CD14-positive monocyte (primary cell): ENCODE measurements at regions not wholly inside any gene's neighbourhood (a gene's known extent, or its start where the extent isn't known, plus 50 kb on each side); places are given as distances from the start of the nearest gene placed in this dataset.
A peak's percentile ranks its signal among the peaks of the same experiment; 100 is the strongest.
"Not testable (repeated sequence)": the region's sequence is repeated elsewhere in the genome, so short reads cannot be mapped to it uniquely, and the experiment has no call there.

ENCODE experiments used
- DNase-seq, 3 donors: peaks; one replicate each; pipeline ENCODE4 v3.0.0-alpha.2; 2011 to 2022
- H2AFZ ChIP-seq: 2 replicates; pipeline ENCODE4 v1.6.0; 2012; ENCODE audit warnings: mild to moderate bottlenecking, low read depth, low read length, inconsistent platforms; ENCODE audit not compliant: insufficient read depth, poor library complexity, severe bottlenecking
- H3K27ac ChIP-seq, 2 donors: 1 replicate in 1 of 2; 2 replicates in 1 of 2; pipeline ENCODE4 v1.5.1; 2012 to 2013; ENCODE audit warnings: low read length in 2 of 2, control low read depth in 1 of 2, inconsistent platforms in 1 of 2, low read depth in 1 of 2, mild to moderate bottlenecking in 1 of 2
- H3K27me3 ChIP-seq, 2 donors: one replicate each; pipeline versions ENCODE4 v1.6.0 to v1.6.1; 2011 to 2013; ENCODE audit warnings: low read length in 2 of 2; ENCODE audit not compliant: control insufficient read depth in 2 of 2, insufficient read depth in 2 of 2
- H3K36me3 ChIP-seq, 2 donors: replicated peaks in 1 of 2; 1 replicate in 1 of 2; 2 replicates in 1 of 2; pipeline versions ENCODE4 v1.5.1 to v1.6.1; 2012 to 2013; ENCODE audit warnings: low read length in 2 of 2, control low read depth in 1 of 2, inconsistent platforms in 1 of 2, mild to moderate bottlenecking in 1 of 2; ENCODE audit not compliant: insufficient read depth in 2 of 2, control insufficient read depth in 1 of 2
- H3K4me1 ChIP-seq, 2 donors: 1 replicate in 1 of 2; 2 replicates in 1 of 2; pipeline versions ENCODE4 v1.5.1 to v1.6.1; 2012 to 2013; ENCODE audit warnings: low read length in 2 of 2, control low read depth in 1 of 2, inconsistent platforms in 1 of 2, mild to moderate bottlenecking in 1 of 2, moderate library complexity in 1 of 2; ENCODE audit not compliant: insufficient read depth in 2 of 2, control insufficient read depth in 1 of 2
- H3K4me2 ChIP-seq: replicated peaks from 2 replicates; pipeline ENCODE3; 2012; ENCODE audit warnings: low read length, moderate library complexity, mild to moderate bottlenecking; ENCODE audit not compliant: poor library complexity, severe bottlenecking; ENCODE audit errors: extremely low read depth
- H3K4me3 ChIP-seq, 3 experiments: fragments of 200-600 bp in 1 of 3; sonication (generic) in 1 of 3; replicated peaks in 1 of 3; 1 replicate in 2 of 3; 2 replicates in 1 of 3; pipeline ENCODE4 v1.5.1; 2011 to 2013; ENCODE audit warnings: low read length in 3 of 3, mild to moderate bottlenecking in 3 of 3, control low read depth in 2 of 3, low read depth in 2 of 3, inconsistent platforms in 1 of 3, moderate library complexity in 1 of 3
- H3K79me2 ChIP-seq: 2 replicates; pipeline ENCODE4 v1.6.0; 2012; ENCODE audit warnings: mild to moderate bottlenecking, control low read depth, inconsistent platforms, low read length, moderate library complexity; ENCODE audit not compliant: insufficient read depth
- H3K9ac ChIP-seq: 2 replicates; pipeline ENCODE4 v1.6.0; 2017; ENCODE audit warnings: low read length, mild to moderate bottlenecking; ENCODE audit not compliant: insufficient read depth, poor library complexity, severe bottlenecking
- H3K9me3 ChIP-seq, 2 donors: replicated peaks in 1 of 2; 1 replicate in 1 of 2; 2 replicates in 1 of 2; pipeline versions ENCODE4 v1.5.1 to v1.6.1; 2012 to 2013; ENCODE audit warnings: low read length in 2 of 2, control low read depth in 1 of 2; ENCODE audit not compliant: control insufficient read depth in 1 of 2, insufficient read depth in 1 of 2
- H4K20me1 ChIP-seq: 2 replicates; pipeline ENCODE4 v1.6.0; 2012; ENCODE audit warnings: mild to moderate bottlenecking, low read length, control low read depth, moderate library complexity; ENCODE audit not compliant: insufficient read depth
- H3K27ac Mint-ChIP-seq, 7 donors: one replicate each; pipeline ENCODE4 v1.8.0; 2020; ENCODE audit warnings: mild to moderate bottlenecking in 7 of 7, mixed read lengths in 7 of 7, moderate library complexity in 6 of 7, inconsistent platforms in 2 of 7
- H3K27me3 Mint-ChIP-seq, 3 donors: one replicate each; pipeline ENCODE4 v1.8.0; 2021 to 2022; ENCODE audit warnings: low read depth in 3 of 3, mild to moderate bottlenecking in 3 of 3, mixed read lengths in 3 of 3, moderate library complexity in 3 of 3, inconsistent platforms in 1 of 3
- H3K36me3 Mint-ChIP-seq, 2 donors: one replicate each; pipeline ENCODE4 v1.8.0; 2020; ENCODE audit warnings: mixed read lengths in 2 of 2, inconsistent platforms in 1 of 2, mild to moderate bottlenecking in 1 of 2
- H3K4me1 Mint-ChIP-seq: one replicate; pipeline ENCODE4 v1.8.0; 2020; ENCODE audit warnings: mild to moderate bottlenecking, mixed read lengths
- H3K4me3 Mint-ChIP-seq, 2 donors: one replicate each; pipeline ENCODE4 v1.8.0; 2020; ENCODE audit warnings: mild to moderate bottlenecking in 2 of 2, mixed read lengths in 2 of 2, moderate library complexity in 1 of 2
- H3K9me3 Mint-ChIP-seq, 7 donors: one replicate each; pipeline ENCODE4 v1.8.0; 2020 to 2022; ENCODE audit warnings: mixed read lengths in 7 of 7, mild to moderate bottlenecking in 6 of 7, moderate library complexity in 6 of 7, inconsistent platforms in 2 of 7
- WGBS: methylation state at CpG from one replicate; pipeline ENCODE4 v1.1.5; 2013; ENCODE audit warnings: missing lambda C conversion rate; ENCODE audit not compliant: insufficient coverage; 5-methylcytosine and 5-hydroxymethylcytosine counted together
- intact Hi-C, 2 donors: fragments of 100-400 bp; cut with micrococcal nuclease; formaldehyde crosslinking; loops; one replicate each; pipeline versions ENCODE4 v1.15.0 to v1.15.1; 2023

DNA sequence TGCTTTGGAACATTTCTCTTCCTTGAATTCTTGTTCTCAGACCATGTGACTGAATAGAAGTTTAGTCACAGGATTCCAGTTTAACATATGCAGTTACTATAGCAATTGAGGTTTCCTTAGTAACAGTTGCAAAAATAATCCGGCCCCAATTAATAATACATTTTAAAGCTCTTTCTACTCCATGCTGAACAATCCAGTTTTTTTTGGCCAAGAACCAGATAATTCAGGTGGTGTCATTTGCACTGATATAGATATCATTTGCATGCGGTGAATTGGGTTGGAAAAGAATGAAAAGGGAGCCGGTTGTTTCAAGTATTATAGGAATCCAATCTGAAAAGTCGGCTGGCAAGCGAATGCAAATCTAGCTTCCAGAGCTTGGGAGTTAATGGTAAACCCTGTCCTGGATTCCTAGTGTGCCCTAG lies 3073.1 kb downstream of the RPIA start:
- H3K9ac ChIP-seq, H3K9me3 ChIP-seq, intact Hi-C loops, H3K36me3 Mint-ChIP-seq, H3K9me3 Mint-ChIP-seq, H3K27me3 Mint-ChIP-seq, H3K4me3 ChIP-seq, H3K4me2 ChIP-seq, H4K20me1 ChIP-seq, H2AFZ ChIP-seq, DNase-seq, H3K36me3 ChIP-seq, H3K27ac ChIP-seq, H3K4me3 Mint-ChIP-seq, H3K79me2 ChIP-seq, H3K27me3 ChIP-seq: not testable (repeated sequence)
- H3K27ac Mint-ChIP-seq, result peak overlapping the region in 4 of 7 donors; percentile 4 to 66 (median 40)
- peaks cover 40% of the 10 kb centered on the region for H3K4me1 Mint-ChIP-seq
- 92% methylated on average over 2 of the region's 5 CpGs for WGBS
- peaks cover 29 to 32% of the 10 kb centered on the region in 2 donors for H3K4me1 ChIP-seq

DNA sequence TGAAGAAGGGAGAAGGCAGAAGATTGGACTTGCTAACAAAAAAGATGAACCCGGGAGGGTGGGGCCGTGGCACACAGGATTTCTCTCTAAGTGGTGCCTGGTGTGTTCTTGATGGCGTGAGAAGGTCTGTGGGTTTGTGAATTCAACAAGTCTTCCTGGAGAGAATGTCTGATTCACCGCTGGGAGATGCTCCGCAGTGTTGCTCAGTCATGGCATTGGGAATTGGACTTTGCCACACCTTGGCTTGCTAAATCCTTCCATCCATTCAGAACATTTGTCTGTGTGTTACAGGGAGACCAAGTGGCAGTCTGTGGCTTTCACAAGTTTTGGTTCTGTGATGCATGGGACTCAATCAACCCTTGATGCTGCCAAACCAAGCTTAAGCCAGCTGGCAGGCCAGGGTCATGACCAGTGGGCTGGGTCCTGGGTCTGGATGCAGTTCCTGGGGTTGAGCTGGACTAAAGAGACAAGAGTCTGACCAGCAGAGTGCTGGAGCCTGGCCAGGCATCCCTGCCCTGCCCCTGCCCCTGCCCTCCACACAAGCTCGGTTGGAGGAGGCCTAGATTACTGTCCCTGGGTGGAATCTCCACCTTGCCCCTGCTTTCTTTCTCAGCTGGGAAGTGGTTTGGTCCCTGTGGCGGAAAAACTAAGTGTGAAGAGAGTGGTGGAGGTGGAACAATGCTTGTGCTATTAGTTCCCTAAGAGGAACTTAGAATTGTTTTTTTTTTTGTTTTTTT lies 3073.7 kb downstream of the RPIA start:
- intact Hi-C loops, H4K20me1 ChIP-seq, H3K36me3 ChIP-seq, H3K4me3 ChIP-seq, H3K27me3 Mint-ChIP-seq, H2AFZ ChIP-seq, DNase-seq, H3K79me2 ChIP-seq, H3K9ac ChIP-seq, H3K27me3 ChIP-seq, H3K9me3 Mint-ChIP-seq, H3K4me2 ChIP-seq, H3K9me3 ChIP-seq, H3K4me3 Mint-ChIP-seq, H3K36me3 Mint-ChIP-seq: not testable (repeated sequence)
- Histone ChIP-seq H3K4me1 (peaks cover 29 to 32% of the 10 kb centered on the region in 2 donors), H3K27ac (peak overlapping the region in 1 of 2 donors; percentile 89)
- H3K4me1 Mint-ChIP-seq, result peaks cover 41% of the 10 kb centered on the region
- peak overlapping the region; percentile 83 to 98 (median 96) for H3K27ac Mint-ChIP-seq
- WGBS, result no CpG with 5 or more reads among the region's 7 CpGs

DNA sequence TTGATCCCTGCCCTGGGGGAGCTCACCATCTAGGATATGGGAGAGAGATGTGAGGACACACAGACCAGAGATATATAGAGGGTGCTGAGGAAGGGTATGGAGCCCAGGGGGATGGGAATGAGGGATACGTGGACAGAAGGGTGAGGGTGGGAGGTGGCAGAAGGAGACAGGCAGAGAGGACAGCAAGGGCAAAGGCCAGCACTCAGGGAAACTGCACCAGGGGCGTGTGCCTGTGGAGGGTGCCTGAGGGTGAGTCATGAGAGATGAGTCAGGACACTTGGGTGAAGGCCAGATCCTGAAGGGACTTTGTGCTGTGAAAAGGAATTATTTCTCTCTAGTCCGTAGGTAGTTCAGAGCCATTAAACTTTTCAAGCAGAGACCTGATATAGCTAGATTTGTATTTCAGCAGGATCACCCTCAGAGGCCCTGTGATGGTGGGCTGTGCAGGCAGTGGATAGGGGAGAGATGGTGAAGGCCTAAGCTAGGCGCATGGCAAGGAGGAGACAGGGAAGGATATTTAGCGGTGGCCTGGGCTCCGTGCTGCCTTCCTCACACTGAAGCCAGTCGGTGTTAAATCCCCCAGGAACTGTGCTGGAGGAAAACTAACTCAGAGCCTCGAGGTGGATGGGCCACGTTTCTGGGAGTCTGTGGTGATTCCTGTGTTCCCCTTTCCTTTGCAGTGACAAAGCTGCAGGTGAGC lies 3075.0 kb downstream of the RPIA start:
- H3K4me2 ChIP-seq, H3K9me3 ChIP-seq, H2AFZ ChIP-seq, H3K9me3 Mint-ChIP-seq, H3K36me3 ChIP-seq, intact Hi-C loops, H3K27me3 ChIP-seq, H4K20me1 ChIP-seq, H3K36me3 Mint-ChIP-seq, H3K4me3 ChIP-seq, H3K27me3 Mint-ChIP-seq, H3K79me2 ChIP-seq: not testable (repeated sequence)
- peak overlapping the region; percentile 46 for H3K9ac ChIP-seq
- 28% methylated on average over 2 of the region's 9 CpGs for WGBS
- H3K27ac ChIP-seq, result peak overlapping the region; percentile 66 to 89
- H3K4me1 Mint-ChIP-seq, result peaks cover 45% of the 10 kb centered on the region
- peak overlapping the region; percentile 16 to 43 for H3K4me3 Mint-ChIP-seq
- DNase-seq, result peak; percentile 79 to 89 (median 82)
- H3K4me1 ChIP-seq, result peaks cover 29 to 32% of the 10 kb centered on the region in 2 donors
- peak overlapping the region; percentile 83 to 98 (median 96) for H3K27ac Mint-ChIP-seq

DNA sequence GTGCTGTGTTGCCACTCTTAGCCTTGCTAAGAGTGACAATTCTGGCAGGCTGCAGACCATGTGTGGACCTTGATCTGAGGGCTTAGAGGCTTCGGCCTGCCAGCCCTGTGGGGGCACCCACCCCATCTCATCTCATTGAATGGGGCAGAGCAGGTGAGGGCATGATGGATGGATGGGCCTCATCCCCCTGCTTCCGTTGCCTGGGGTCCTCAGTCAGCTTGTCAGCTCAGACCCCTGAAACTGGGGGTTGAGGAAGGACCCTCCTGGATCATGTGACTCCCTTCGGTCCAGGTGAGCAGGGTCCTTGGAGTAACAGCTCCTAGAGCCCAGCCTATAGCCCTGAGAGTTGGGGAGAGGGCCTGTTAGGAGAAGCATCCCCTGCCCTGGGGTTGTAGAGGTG lies 3076.8 kb downstream of the RPIA start:
- H3K4me3 Mint-ChIP-seq, H2AFZ ChIP-seq, intact Hi-C loops, H4K20me1 ChIP-seq, DNase-seq, H3K4me3 ChIP-seq, H3K9me3 Mint-ChIP-seq, H3K4me2 ChIP-seq, H3K36me3 ChIP-seq, H3K27me3 Mint-ChIP-seq, H3K79me2 ChIP-seq, H3K9me3 ChIP-seq, H3K27me3 ChIP-seq, H3K36me3 Mint-ChIP-seq, H3K9ac ChIP-seq: not testable (repeated sequence)
- peak overlapping the region; percentile 79 to 99 (median 97) for H3K27ac Mint-ChIP-seq
- no CpG with 5 or more reads among the region's 3 CpGs for WGBS
- H3K27ac ChIP-seq, result peak overlapping the region; percentile 66 to 82
- peaks cover 38 to 39% of the 10 kb centered on the region in 2 donors for H3K4me1 ChIP-seq
- peaks cover 53% of the 10 kb centered on the region for H3K4me1 Mint-ChIP-seq
